ENCODE measurements at regions not wholly inside any gene's neighbourhood (a gene's known extent, or its start where the extent isn't known, plus 50 kb on each side); places are given as distances from the start of the nearest gene placed in this dataset.

GRCh38 chr2:126771501-126772195 is 115.7 kb downstream of the GYPC start:
- Histone ChIP-seq H3K4me1 (peaks cover 0 to 7% of the 10 kb centered on the region in 2 donors), H3K27me3 (no peaks in the 10 kb centered on the region), H3K27ac (no peak overlapping the region), H3K4me3 (no peak overlapping the region), H3K9me3 (no peaks in the 10 kb centered on the region), H3K36me3 (no peaks in the 10 kb centered on the region)
- no peak for DNase-seq
- ATAC-seq, result no peak
- intact Hi-C loops (cut with DNase I), result no loop called here
- TF ChIP-seq CTCF (IDR thresholded peaks at IDR 0.05), result no peak

GRCh38 chr2:126774290-126774689 is 118.3 kb downstream of the GYPC start:
- H3K4me3 ChIP-seq, result no peak overlapping the region
- intact Hi-C loops (cut with DNase I), result no loop called here
- peaks cover 0 to 18% of the 10 kb centered on the region in 2 donors for H3K4me1 ChIP-seq
- peaks cover 0 to 5% of the 10 kb centered on the region in 2 donors for H3K27me3 ChIP-seq
- H3K36me3 ChIP-seq, result no peaks in the 10 kb centered on the region
- DNase-seq (no peak), ATAC-seq (no peak)
- H3K27ac ChIP-seq, result no peak overlapping the region
- H3K9me3 ChIP-seq, result no peaks in the 10 kb centered on the region
- TF ChIP-seq CTCF (IDR thresholded peaks at IDR 0.05), result no peak

- DNase-seq (no peak), ATAC-seq (no peak)
- Histone ChIP-seq H3K36me3 (no peaks in the 10 kb centered on the region), H3K27me3 (peaks cover 0 to 5% of the 10 kb centered on the region in 2 donors), H3K4me1 (peaks cover 0 to 18% of the 10 kb centered on the region in 2 donors), H3K27ac (no peak overlapping the region), H3K4me3 (no peak overlapping the region), H3K9me3 (no peaks in the 10 kb centered on the region)
- TF ChIP-seq CTCF (IDR thresholded peaks at IDR 0.05), result no peak
- intact Hi-C loops (cut with DNase I), result no loop called here
Observed at GRCh38 chr2:126774761-126775160, 118.8 kb downstream of the GYPC start.

- Histone ChIP-seq H3K27ac (no peak overlapping the region), H3K4me1 (peaks cover 0 to 18% of the 10 kb centered on the region in 2 donors), H3K36me3 (no peaks in the 10 kb centered on the region), H3K27me3 (peaks cover 0 to 5% of the 10 kb centered on the region in 2 donors), H3K4me3 (no peak overlapping the region), H3K9me3 (no peaks in the 10 kb centered on the region)
- TF ChIP-seq CTCF (IDR thresholded peaks at IDR 0.05), result no peak
- DNase-seq (no peak), ATAC-seq (no peak)
- intact Hi-C loops (cut with DNase I), result no loop called here
Observed at GRCh38 chr2:126775300-126775985, 119.5 kb downstream of the GYPC start.

GRCh38 chr2:126776255-126776654 is 120.3 kb downstream of the GYPC start:
- no peaks in the 10 kb centered on the region for H3K9me3 ChIP-seq
- TF ChIP-seq CTCF (IDR thresholded peaks at IDR 0.05), result no peak
- intact Hi-C loops (cut with DNase I), result no loop called here
- H3K27me3 ChIP-seq, result peaks cover 0 to 5% of the 10 kb centered on the region in 2 donors
- H3K4me1 ChIP-seq, result peaks cover 0 to 18% of the 10 kb centered on the region in 2 donors
- no peaks in the 10 kb centered on the region for H3K36me3 ChIP-seq
- H3K4me3 ChIP-seq, result peak overlapping the region; percentile 54 to 60
- DNase-seq (peak in 2 of 4 donors; percentile 13 to 14), ATAC-seq (peak; percentile 5)
- H3K27ac ChIP-seq, result no peak overlapping the region
